T-helper 2 cell treated with Interferon-gamma antibody and Interleukin-4, amounts not matched to agents 100 ng/mL and 5 ng/mL, for 36 hours (primary cell): ENCODE measurements at regions not wholly inside any gene's neighbourhood (a gene's known extent, or its start where the extent isn't known, plus 50 kb on each side); places are given as distances from the start of the nearest gene placed in this dataset.
"Not testable (repeated sequence)": the region's sequence is repeated elsewhere in the genome, so short reads cannot be mapped to it uniquely, and the experiment has no call there.

Experiments
- intact Hi-C: fragments of 100-400 bp; cut with micrococcal nuclease; formaldehyde crosslinking; loops from one replicate; pipeline ENCODE4 v1.15.1; 2023

DNA sequence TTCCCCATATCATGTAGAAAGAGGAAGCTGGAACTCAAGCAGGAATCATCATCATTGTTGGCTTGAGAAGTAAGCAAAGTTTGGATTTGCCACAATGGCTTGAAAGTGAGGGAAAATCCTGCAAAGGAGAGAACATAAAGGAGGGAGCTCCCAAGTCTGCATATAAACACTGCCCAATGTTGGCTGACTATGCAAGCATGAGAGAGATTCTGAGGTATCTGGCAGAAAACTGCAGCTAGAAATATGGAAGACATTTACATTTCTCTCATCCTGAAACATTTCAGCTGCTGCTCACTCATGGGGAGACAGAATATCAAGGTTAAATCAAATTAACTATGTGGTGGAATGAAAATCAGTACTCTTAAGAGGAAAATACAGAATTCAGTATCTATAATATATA is 415.6 kb upstream of the TNC start:
- intact Hi-C loops: no loop called here

DNA sequence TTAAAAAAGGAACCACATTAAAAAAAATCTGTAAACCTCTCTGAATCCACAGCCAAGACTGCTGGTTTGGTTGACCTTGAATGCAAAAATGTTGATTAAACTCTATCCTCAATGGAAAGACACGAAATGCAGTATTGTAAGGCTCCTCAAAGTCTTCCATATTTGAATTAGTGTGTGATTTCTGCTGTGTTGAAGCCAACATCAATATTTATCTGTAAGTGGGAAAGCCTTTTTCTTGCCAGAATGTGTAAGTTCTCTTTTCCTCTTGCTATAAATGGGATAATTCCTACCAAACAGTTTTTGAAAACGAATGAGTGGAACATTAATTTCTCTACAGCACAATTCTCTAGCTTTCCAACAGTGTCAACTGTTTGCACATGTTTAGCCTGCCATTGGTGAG is 422.1 kb upstream of the TNC start:
- intact Hi-C loops: no loop called here

DNA sequence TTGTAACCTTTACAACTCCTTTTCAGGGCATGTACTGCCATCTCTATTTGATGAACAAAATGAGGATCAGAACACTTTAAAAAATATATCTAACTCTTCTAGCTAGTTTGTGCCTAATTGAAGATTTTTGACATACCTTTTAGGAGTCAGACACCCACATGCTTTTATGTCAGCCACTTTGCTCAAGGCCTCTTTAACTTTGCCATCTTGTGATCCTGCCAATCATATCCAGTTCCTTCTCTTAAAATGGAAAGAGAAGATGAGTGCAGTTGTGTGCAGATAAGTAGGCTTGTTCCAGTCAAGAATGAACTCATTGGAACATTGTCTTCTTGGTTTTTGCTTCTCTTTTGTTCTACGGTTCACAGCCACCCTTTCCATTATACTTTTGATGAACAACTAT is 425.6 kb upstream of the TNC start:
- intact Hi-C loops: no loop called here

DNA sequence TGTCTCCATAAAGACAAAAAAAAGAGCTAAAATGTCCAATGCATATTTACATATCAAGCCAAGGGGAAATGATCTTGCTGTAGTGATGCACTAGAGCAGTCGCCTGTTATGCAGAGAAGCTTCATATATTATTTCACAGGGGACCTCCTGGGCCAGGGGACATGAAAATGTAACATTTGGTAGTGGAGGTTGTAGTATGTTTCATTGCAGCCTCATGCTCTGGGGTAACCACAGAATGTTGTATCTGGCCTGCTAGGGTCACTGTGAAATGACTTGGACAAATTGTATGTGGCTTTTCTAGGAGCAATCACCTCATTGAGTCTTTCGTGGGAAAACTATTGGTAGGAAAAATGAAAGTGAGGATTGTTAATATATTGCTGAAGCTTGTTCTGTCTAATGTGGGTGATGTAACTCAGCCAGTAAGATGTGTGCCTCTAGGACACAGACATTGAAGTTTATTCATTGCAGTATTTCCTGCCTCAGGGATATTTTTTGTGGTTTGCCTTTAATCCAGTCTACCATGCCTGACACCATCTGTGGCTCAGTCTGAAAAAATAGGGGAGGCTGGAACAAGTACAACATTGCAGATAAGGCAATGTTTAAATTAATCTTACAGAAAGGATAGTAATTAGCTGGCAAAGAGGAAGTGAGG is 430.8 kb upstream of the TNC start:
- intact Hi-C loops: no loop called here

DNA sequence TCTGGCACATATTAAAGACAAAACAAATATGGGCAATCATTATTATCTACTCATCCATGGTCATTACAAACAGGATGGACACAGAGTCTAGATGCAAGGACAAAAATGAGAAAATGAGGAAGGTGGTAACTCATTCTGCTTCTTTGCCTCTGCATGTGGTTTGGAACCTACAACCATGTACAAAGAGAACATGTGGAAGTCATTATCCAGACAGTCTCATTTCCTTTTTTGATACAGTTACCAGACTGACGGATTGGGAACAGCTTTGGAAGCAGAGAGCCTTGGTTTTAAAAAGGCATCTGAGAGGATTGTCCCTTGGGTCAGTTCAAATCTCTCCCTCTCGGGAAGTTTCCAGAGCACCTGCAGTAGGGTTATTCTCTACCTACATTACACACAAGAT is 433.4 kb upstream of the TNC start:
- intact Hi-C loops: no loop called here

DNA sequence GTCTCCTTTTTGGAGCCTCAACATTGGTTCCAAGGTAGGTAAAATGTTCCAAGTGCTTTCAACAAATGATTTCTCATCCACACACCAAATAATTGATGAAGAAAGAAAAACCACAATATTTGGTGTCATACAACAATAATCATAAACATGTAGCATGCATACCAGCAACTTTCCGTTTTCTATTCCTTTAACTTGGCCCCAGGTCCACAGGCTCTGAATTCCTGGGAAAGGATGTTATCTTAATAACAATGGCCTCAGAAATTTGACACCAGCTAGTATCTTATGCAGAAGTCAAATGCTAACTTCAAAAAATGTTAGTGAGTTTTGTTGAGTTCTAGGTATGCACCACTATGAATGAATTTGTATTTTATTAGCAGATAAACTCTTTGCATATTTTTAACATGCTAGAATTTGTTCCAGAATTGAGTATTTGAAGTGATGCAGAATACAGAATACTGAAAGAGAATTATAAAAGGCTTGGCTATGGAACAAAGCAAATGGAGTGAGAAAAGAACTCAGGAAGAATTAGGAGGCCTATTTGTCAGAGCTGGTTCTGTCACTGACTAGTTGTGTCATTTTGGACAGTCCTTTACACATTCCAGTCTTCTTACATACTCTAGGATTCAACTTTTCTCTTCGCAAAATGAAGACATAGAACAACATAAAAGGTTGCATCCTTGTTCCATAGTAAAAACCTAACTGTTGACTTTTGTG is 435.3 kb upstream of the TNC start:
- intact Hi-C loops: no loop called here

DNA sequence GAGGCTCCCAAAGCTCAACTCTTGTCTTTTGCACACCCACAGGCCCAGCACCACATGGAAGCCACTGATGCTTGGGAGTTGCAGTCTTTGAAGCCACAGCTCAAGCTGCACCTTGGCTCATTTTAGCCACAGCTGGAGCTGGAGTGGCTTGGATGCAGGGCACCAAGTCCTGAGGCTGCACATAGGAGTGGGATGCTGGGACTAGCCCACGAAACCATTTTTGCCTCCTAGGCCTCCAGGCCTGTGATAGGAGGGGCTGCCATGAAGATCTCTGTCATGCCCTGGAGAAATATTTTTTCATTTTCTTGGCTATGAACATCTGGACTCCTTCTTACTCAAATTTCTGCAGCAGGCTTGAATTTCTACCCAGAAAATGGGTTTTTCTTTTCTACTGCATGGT is 438.5 kb upstream of the TNC start:
- intact Hi-C loops: no loop called here

DNA sequence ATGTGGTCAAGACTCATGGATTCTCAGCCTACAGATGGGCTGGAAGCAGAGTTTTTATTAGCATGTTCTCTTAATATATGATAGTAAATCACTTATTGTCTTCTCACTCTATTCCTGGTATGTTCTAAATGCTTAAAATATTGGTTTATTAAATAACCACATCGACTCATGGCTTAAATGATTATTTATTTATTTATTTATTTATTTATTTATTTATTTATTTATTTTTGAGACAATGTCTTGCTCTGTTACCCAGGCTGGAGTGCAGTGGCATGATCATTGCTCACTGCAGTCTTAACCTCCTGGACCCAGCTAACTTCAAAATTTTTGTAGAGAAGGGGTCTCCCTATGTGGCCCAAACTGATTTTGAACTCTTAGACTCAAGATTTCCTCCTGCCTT is 457.2 kb upstream of the TNC start:
- intact Hi-C loops: no loop called here

DNA sequence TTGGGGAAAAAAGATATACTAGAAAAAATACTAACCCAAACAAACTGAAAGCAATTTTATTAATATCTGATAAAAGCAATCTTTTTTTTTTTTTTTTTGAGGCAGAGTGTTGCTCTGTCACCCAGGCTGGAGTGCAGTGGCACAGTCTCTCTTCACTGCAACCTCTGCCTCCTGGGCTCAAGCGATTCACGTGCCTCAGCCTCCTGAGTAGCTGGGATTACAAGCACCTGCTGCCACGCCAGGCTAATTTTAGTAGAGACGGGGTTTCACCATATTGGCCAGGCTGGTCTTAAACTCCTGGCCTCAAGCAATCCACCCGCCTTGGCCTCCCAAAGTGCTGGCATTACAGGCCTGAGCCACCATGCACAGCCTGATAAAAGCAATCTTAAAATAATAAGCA is 467.5 kb upstream of the TNC start:
- intact Hi-C loops: not testable (repeated sequence)

DNA sequence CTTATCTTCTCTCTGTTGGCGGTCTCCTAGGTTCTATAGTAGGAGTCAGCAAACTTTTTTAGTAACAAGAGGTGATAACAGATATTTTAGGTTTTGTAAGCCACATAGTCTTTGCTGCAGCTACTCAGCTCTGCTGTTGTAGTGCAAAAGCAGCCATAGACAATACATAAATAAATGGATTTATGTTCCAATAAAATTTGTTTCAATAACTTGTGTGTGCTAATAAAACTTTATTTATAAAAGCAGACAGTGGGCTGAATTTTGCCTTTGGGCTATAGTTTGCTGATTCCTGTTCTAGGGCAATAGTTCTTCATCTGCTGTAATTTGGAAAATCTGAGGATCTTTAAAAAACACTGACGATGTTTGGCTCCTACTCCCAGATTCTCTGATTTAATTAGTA is 469.4 kb upstream of the TNC start:
- intact Hi-C loops: no loop called here

DNA sequence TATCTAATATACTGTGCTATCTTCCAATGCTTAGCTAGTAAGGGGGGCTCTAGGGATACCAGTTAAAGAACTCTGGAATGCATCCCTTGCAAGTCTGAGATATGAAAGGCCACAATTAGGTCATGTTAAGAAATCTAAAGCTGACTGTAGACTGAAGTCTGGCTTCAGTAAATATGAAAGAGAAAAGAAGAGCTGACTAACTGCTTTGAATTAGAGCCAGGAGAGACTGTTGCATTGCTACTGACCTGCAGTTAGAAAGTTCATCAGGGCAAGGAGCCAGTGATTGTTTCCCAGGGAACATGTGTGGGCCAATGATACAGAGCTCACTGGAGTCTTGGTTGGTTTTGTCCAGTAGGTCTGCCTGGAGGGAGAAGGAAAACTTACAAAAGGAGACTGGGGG is 472.1 kb upstream of the TNC start:
- intact Hi-C loops: loop anchor here (5.0 kb wide), 3 partner anchors 982 to 1072 kb away; no protein-coding TSS in a partner anchor

DNA sequence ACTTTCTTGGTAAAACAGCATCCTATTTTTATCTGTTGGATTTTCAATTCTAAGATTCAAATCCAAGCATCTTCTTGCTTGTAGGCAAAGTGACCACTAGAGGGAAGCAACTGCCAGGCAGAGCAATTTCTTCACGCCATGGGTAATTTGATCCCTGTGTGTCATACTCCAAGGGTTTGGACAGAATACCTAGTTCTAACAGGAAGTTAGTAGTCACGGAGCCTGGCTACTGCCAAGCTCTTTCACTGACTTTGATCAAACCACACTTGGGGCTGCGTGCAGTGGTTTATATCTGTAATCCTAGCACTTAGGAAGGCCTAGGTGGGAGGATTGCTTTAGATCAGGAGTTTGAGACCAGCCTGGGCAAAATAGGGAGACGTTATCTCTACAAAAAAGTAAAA is 473.6 kb upstream of the TNC start:
- intact Hi-C loops: loop anchor here (5.0 kb wide), 3 partner anchors 981 to 1071 kb away; no protein-coding TSS in a partner anchor

DNA sequence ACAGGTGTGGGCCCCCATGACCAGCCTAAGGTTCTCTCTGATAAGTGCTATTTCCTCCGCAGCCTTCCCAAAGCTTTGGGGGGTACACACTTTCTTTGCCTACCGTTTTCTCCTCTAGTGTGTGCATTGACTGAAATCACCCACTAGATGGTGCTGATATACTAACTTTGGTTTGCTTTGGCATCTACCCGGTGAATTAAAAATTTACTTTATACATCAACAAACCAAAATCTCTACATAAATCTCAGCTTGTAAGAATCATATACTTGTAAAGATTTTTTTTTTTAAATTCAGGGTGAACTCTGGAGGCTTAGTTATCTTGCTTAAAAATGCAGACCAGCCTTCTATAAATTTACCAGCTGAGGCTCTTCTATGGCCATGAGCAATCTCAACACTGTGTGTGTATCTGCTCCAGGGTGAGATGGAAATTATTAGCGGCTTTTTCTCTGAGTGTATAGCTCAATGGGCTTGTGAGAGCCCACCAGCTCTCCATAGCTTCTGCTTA is 475.7 kb upstream of the TNC start:
- intact Hi-C loops: loop anchor here (2.0 to 5.0 kb wide), 4 partner anchors 901 to 1069 kb away; no protein-coding TSS in a partner anchor

DNA sequence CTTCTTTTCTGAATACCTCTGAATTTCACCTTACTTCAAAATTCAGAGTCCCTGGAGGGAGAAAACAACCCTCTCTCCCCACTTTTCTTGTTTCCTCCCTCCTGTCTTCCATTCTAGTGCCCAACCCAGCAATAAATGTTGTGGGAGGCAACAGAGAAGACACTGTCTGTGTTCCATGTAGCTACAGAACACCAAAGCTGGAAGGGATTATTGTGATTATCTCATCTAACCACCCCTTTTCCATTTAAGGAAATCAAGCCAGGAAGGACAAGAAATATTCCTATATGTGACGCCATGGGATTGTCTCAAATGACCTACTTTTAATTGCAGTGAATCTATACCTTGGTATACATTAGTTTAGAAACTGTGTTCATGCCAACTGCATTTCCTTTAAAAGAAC is 476.6 kb upstream of the TNC start:
- intact Hi-C loops: loop anchor here (5.0 kb wide), 3 partner anchors 978 to 1068 kb away; no protein-coding TSS in a partner anchor

DNA sequence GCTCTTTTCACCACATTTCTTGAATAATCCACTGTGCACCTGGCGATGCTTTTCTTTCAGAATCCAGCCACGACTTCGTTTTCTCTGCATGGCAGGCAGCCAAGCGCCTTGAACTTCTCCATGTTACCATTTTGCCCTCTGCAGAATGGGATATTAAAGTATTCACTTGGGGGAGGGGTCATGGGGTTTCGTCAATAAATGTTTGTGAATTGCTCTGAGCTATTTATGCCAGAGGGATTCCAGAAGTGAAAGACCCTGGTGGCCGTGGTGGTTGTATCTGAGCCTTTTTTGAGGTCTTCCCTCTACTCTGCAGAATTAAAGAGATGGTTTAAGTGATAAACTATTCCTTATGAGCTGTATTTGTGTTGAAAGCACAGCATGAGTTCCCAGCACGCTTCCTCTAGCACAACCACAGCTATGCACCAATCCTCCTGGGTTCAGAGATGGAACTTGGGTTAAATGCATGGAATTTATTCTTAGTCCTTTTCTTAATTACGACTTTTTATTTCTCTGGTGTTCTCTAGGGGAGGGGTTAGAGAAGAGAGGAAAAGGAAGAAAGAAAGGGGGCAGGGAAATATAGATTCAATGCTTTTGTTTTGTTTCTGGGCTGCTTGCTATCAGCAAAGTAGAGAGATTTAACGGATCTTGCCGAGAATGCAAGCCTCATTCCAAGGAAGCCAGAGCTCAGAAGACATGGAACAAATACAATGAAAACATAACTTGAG is 478.2 kb upstream of the TNC start:
- intact Hi-C loops: no loop called here

DNA sequence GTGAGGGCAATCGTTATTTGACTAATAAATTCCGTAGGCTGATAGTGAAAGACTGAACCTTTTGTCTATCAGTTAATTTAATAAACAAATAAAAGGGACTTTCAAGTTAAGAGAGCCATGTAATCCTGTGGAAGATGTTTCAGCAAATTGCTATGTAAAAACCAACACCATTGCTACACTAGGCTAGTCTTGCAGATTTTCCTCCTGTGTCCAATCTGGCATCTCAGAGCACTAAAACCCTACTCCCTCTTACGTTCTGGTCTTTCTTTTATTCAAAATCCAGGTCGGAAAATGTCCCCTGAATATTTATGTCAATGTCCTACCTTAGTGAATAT is 478.8 kb upstream of the TNC start:
- intact Hi-C loops: no loop called here

DNA sequence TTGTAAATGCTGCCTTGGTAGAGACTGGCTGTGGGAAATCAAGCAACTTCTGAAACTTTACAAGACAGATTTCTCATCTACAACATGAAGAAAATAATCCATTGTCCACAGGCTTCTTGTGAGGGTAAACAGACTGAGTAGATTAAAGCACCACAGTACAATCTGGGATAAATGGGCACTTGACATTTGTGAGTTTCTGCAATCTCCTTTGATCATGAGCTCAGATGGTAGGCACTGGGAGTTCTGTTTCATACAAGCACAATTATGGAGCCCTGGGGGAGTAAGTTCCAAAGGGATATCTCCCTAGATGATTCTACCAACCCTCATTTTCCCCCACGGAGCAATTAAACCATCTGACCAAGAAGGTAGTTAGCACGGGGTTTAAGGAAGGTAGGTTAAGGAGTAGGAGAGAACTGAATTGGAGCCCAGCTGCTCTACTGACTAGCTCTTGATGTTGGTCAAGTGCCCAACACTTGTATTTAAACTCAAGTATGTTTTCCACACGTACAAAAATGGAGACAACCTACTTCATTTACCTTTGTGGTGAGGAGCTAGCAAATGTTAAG is 479.5 kb upstream of the TNC start:
- intact Hi-C loops: no loop called here

DNA sequence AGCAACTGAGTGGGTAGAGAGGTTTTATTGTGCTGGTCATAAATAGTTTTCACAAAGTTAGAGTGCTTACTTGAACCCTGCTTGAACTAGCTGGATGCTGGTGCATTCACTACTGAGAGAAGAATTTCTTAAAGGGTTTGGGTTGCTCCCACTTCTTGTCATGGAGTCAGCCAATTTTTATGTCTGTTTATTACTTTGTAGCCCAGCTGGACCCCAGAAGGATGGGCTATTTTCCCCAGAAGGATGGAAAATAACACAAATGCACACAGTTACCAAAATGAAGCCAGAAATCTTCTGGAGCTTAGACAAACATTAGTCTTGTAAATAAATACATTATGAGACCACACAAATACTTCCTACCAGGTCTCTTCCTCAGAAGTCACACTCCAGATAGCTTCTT is 480.8 kb upstream of the TNC start:
- intact Hi-C loops: no loop called here

DNA sequence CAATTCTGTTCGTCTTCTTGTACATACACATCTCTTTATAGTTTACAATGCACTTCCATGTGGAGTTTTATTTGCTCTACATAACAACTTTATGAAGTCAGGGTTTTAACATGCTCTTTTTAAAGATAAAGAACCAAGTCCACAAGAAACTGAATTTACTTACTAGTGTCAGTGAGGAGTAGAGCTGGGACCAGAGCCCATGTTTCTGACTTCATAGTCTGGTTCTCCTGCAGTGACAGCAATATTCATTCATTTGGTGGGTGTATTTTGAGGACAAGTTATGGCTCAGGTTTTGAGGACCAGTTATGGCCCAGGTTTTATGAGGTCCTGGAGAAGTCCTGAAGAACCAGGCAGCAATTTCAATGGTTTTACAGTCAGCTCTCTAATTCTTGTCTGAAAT is 481.9 kb upstream of the TNC start:
- intact Hi-C loops: no loop called here

DNA sequence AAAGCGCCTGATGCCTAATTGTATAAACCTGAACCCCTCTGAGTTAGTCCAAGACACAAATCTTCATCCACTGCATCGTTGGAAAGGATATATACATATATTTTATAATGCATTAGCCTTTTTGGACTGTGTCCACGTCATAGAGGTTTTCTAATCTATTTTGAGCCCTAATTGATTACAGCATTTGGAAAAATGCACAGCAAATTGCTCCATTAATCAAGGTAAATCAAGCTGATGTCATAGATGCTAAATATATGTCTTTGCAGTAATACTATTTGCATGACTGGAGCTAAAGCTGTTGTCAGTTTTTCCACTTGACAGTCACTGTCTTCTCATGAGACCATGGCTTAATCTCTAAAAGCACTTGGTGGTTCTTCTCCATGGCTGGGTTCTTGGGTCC is 483.5 kb upstream of the TNC start:
- intact Hi-C loops: no loop called here

DNA sequence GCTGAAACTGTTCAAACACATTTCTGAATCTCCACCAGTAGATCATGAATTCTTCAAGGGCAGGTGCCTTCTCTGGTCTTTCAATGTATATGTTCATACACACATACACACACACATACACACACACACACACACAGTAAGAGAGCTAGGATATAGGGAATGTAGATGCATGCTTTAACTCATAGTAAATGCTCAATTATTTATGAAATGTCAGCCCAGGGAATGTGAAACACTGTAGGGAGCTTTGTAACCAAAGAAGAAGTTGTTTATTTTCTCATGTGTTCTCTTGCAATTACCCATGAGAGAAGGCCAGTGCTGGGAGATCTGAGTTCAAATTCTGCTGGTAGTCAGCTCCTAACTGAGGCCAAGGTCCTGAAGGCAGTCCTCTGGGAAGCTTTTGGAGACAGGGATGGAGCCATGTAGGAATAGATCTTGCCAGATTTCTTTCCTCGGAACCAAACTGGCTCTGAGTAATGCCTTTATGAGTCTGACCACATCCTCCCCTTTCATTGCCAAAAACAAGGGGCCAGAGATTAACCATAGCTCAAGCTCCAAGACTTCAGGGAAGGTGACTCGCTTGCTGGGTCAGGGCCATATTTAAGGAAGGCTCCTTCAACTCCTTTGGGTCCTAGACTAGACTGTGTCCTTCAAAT is 487.0 kb upstream of the TNC start:
- intact Hi-C loops: no loop called here

DNA sequence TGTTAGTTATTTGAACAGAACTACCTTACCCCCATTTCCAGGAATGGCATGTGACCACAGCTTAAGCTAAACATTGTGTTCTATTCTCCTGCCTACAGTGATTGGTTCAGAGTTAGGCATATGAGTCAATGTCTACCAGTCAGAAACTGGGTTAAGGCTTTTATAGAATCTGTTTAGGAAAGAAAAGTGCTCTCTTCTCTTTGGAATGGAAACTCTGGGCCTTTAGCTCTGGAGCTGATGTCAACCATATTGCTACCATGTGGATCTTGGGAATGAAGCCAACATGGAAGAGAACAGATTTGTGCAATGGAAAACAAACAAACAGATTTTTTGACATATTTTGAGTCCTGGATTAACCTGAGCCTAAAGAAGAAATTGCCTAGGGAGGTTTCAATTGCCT is 488.9 kb upstream of the TNC start:
- intact Hi-C loops: no loop called here
